GM12865 (cell line): ENCODE measurements at regions not wholly inside any gene's neighbourhood (a gene's known extent, or its start where the extent isn't known, plus 50 kb on each side); places are given as distances from the start of the nearest gene placed in this dataset.

Experiments used
- DNase-seq: peaks from one replicate; pipeline ENCODE4 v3.0.0; 2010; ENCODE audit warnings: low read depth
- H3K4me3 ChIP-seq: 2 replicates; pipeline ENCODE4 v1.5.1; 2011; ENCODE audit warnings: mild to moderate bottlenecking, low read depth, low read length, control low read depth
- CTCF ChIP-seq: IDR thresholded peaks from 2 replicates; pipeline ENCODE4 v1.5.1; 2011; ENCODE audit warnings: low read length, control low read depth, low read depth, inconsistent platforms; ENCODE audit not compliant: insufficient read depth; ENCODE audit errors: missing control alignments

GRCh38 chr3:107238787-107239186 lies 138.5 kb upstream of the CCDC54 start:
- H3K4me3 ChIP-seq: no peak overlapping the region
- DNase-seq: no peak
- no peak for TF ChIP-seq CTCF

- no peak overlapping the region for H3K4me3 ChIP-seq
- TF ChIP-seq CTCF: no peak
- no peak for DNase-seq
Observed at GRCh38 chr3:107239703-107240102, 137.5 kb upstream of the CCDC54 start.

- H3K4me3 ChIP-seq: peak overlapping the region; percentile 88
- DNase-seq: peak; percentile 80
- TF ChIP-seq CTCF: no peak
Observed at GRCh38 chr3:107240183-107241091, 136.8 kb upstream of the CCDC54 start.

- TF ChIP-seq CTCF: no peak
- peak overlapping the region; percentile 88 for H3K4me3 ChIP-seq
- DNase-seq: peak; percentile 29
Observed at GRCh38 chr3:107241217-107241616, 136.0 kb upstream of the CCDC54 start.

GRCh38 chr3:107242579-107242978 lies 134.7 kb upstream of the CCDC54 start:
- TF ChIP-seq CTCF: no peak
- DNase-seq: no peak
- no peak overlapping the region for H3K4me3 ChIP-seq

GRCh38 chr3:107247116-107247515 lies 130.1 kb upstream of the CCDC54 start:
- DNase-seq: no peak
- H3K4me3 ChIP-seq: no peak overlapping the region
- no peak for TF ChIP-seq CTCF

- H3K4me3 ChIP-seq: no peak overlapping the region
- no peak for TF ChIP-seq CTCF
- no peak for DNase-seq
Observed at GRCh38 chr3:107249132-107249531, 128.1 kb upstream of the CCDC54 start.
